H9 (cell line): ENCODE measurements at regions not wholly inside any gene's neighbourhood (a gene's known extent, or its start where the extent isn't known, plus 50 kb on each side); places are given as distances from the start of the nearest gene placed in this dataset.

Source experiments
- DNase-seq: peaks from one replicate; pipeline ENCODE4 v3.0.0-alpha.2; 2017
- H2AFZ ChIP-seq: one replicate; pipeline ENCODE4 v1.6.1; 2013; ENCODE audit warnings: mild to moderate bottlenecking, low read length, control low read depth, moderate library complexity
- H2AK5ac ChIP-seq: 2 replicates; pipeline ENCODE4 v1.6.1; 2013; ENCODE audit warnings: low read length, control low read depth, mixed read lengths; ENCODE audit not compliant: insufficient read length
- H2BK120ac ChIP-seq: one replicate; pipeline ENCODE4 v1.6.1; 2013; ENCODE audit warnings: low read depth, mild to moderate bottlenecking, low read length, control low read depth, inconsistent platforms; ENCODE audit not compliant: poor library complexity, severe bottlenecking
- H2BK12ac ChIP-seq: 2 replicates; pipeline ENCODE4 v1.6.1; 2013; ENCODE audit warnings: low read length, control low read depth, mixed read lengths, low read depth; ENCODE audit not compliant: insufficient read length
- H2BK15ac ChIP-seq: 2 replicates; pipeline ENCODE4 v1.6.1; 2013; ENCODE audit warnings: low read depth, low read length, control low read depth
- H2BK20ac ChIP-seq: one replicate; pipeline ENCODE4 v1.6.1; 2013; ENCODE audit warnings: low read depth, mild to moderate bottlenecking, low read length, control low read depth, inconsistent platforms; ENCODE audit not compliant: poor library complexity, severe bottlenecking
- H2BK5ac ChIP-seq: 2 replicates; pipeline ENCODE4 v1.6.1; 2013; ENCODE audit warnings: low read length, control low read depth, mixed read lengths; ENCODE audit not compliant: insufficient read length
- H3K14ac ChIP-seq: 2 replicates; pipeline ENCODE4 v1.6.1; 2013; ENCODE audit warnings: low read length, control low read depth; ENCODE audit not compliant: insufficient read depth
- H3K18ac ChIP-seq: 2 replicates; pipeline ENCODE4 v1.6.1; 2013; ENCODE audit warnings: low read depth, mild to moderate bottlenecking, mixed read lengths, low read length, control low read depth; ENCODE audit not compliant: insufficient read length
- H3K23ac ChIP-seq: 2 replicates; pipeline ENCODE4 v1.6.1; 2013; ENCODE audit warnings: low read length, control low read depth, mixed read lengths, low read depth; ENCODE audit not compliant: insufficient read length
- H3K23me2 ChIP-seq: 2 replicates; pipeline ENCODE4 v1.6.1; 2013; ENCODE audit warnings: low read depth, mild to moderate bottlenecking, mixed read lengths, low read length, control low read depth; ENCODE audit not compliant: insufficient read length, poor library complexity, severe bottlenecking
- H3K27ac ChIP-seq: 2 replicates; pipeline ENCODE4 v1.5.1; 2013; ENCODE audit warnings: low read length, control low read depth, mixed read lengths, low read depth; ENCODE audit not compliant: insufficient read length
- H3K27me3 ChIP-seq: 2 replicates; pipeline ENCODE4 v1.6.1; 2013; ENCODE audit warnings: low read length, control low read depth, inconsistent platforms; ENCODE audit not compliant: insufficient read depth
- H3K4ac ChIP-seq: 2 replicates; pipeline ENCODE4 v1.6.1; 2013; ENCODE audit warnings: low read depth, mild to moderate bottlenecking, control low read depth, inconsistent platforms, low read length, moderate library complexity
- H3K4me1 ChIP-seq: 2 replicates; pipeline ENCODE4 v1.6.1; 2013; ENCODE audit warnings: low read length, control low read depth, inconsistent platforms; ENCODE audit not compliant: insufficient read depth
- H3K4me2 ChIP-seq: 2 replicates; pipeline ENCODE4 v1.6.1; 2013; ENCODE audit warnings: low read length, control low read depth, mixed read lengths; ENCODE audit not compliant: insufficient read length, insufficient read depth
- H3K56ac ChIP-seq: 2 replicates; pipeline ENCODE4 v1.6.1; 2013; ENCODE audit warnings: low read depth, mild to moderate bottlenecking, mixed read lengths, low read length, control low read depth; ENCODE audit not compliant: insufficient read length
- H3K79me1 ChIP-seq: 2 replicates; pipeline ENCODE4 v1.6.1; 2013; ENCODE audit warnings: low read depth, mild to moderate bottlenecking, moderate library complexity, low read length, control low read depth, inconsistent platforms; ENCODE audit not compliant: insufficient read depth, poor library complexity, severe bottlenecking
- H3K79me2 ChIP-seq: 2 replicates; pipeline ENCODE4 v1.6.1; 2013; ENCODE audit warnings: low read length, control low read depth, inconsistent platforms; ENCODE audit not compliant: insufficient read depth
- H3K9ac ChIP-seq: 2 replicates; pipeline ENCODE4 v1.6.1; 2013; ENCODE audit warnings: low read length, control low read depth, mixed read lengths; ENCODE audit not compliant: insufficient read length; ENCODE audit errors: extremely low read depth
- H3K9me3 ChIP-seq: one replicate; pipeline ENCODE4 v1.6.1; 2013; ENCODE audit warnings: low read depth, low read length, inconsistent platforms; ENCODE audit not compliant: control insufficient read depth
- H3T11ph ChIP-seq: one replicate; pipeline ENCODE4 v1.6.1; 2013; ENCODE audit warnings: mild to moderate bottlenecking, low read length, control low read depth, inconsistent platforms
- H4K20me1 ChIP-seq: one replicate; pipeline ENCODE4 v1.6.1; 2013; ENCODE audit not compliant: control insufficient read depth, insufficient read length, insufficient read depth
- H4K5ac ChIP-seq: 2 replicates; pipeline ENCODE4 v1.6.1; 2013; ENCODE audit warnings: low read depth, mild to moderate bottlenecking, mixed read lengths, low read length, control low read depth; ENCODE audit not compliant: insufficient read length
- H4K8ac ChIP-seq: replicated peaks from 2 replicates; pipeline ENCODE4 v1.6.1; 2013; ENCODE audit warnings: low read length, control low read depth, mixed read lengths, low read depth; ENCODE audit not compliant: insufficient read length
- H4K91ac ChIP-seq: 2 replicates; pipeline ENCODE4 v1.6.1; 2013; ENCODE audit warnings: low read depth, mild to moderate bottlenecking, moderate library complexity, mixed read lengths, low read length, control low read depth; ENCODE audit not compliant: insufficient read length
- H3K27ac Mint-ChIP-seq, 3 experiments: 2 replicates in 2 of 3; 3 replicates in 1 of 3; pipeline ENCODE4 v1.8.0; 2020 to 2021; ENCODE audit warnings: mixed read lengths in 3 of 3, mild to moderate bottlenecking in 1 of 3, moderate library complexity in 1 of 3
- H3K27me3 Mint-ChIP-seq: 2 replicates; pipeline ENCODE4 v1.8.0; 2021; ENCODE audit warnings: low read depth, mild to moderate bottlenecking, moderate library complexity, mixed read lengths
- H3K36me3 Mint-ChIP-seq, 3 experiments: 2 replicates in 2 of 3; 3 replicates in 1 of 3; pipeline ENCODE4 v1.8.0; 2020 to 2021; ENCODE audit warnings: low read depth in 3 of 3, mixed read lengths in 3 of 3; ENCODE audit not compliant: insufficient read depth in 1 of 3
- H3K4me1 Mint-ChIP-seq, 2 experiments: 2 replicates each; pipeline ENCODE4 v1.8.0; 2020; ENCODE audit warnings: mixed read lengths in 2 of 2
- H3K4me3 Mint-ChIP-seq, 2 experiments: 2 replicates in 1 of 2; 3 replicates in 1 of 2; pipeline ENCODE4 v1.8.0; 2020 to 2021; ENCODE audit warnings: mild to moderate bottlenecking in 2 of 2, mixed read lengths in 2 of 2, moderate library complexity in 1 of 2
- H3K9me3 Mint-ChIP-seq, 2 experiments: 2 replicates in 1 of 2; 3 replicates in 1 of 2; pipeline ENCODE4 v1.8.0; 2020; ENCODE audit warnings: mild to moderate bottlenecking in 2 of 2, mixed read lengths in 2 of 2, moderate library complexity in 1 of 2
- CTCF ChIP-seq: fragments of 200-600 bp; sonication (generic); conservative IDR thresholded peaks from 3 replicates; pipeline ENCODE4 v1.8.0; 2021; ENCODE audit warnings: antibody characterized with exemption, mild to moderate bottlenecking
- WGBS: extraction: QIAGEN DNeasy Blood & Tissue Kit; methylation state at CpG from one replicate; pipeline ENCODE4 v1.1.7; 2013; ENCODE audit warnings: missing lambda C conversion rate, low lambda C conversion rate, mixed read lengths; ENCODE audit not compliant: insufficient read length; ENCODE audit errors: extremely low coverage; 5-methylcytosine and 5-hydroxymethylcytosine counted together

DNA sequence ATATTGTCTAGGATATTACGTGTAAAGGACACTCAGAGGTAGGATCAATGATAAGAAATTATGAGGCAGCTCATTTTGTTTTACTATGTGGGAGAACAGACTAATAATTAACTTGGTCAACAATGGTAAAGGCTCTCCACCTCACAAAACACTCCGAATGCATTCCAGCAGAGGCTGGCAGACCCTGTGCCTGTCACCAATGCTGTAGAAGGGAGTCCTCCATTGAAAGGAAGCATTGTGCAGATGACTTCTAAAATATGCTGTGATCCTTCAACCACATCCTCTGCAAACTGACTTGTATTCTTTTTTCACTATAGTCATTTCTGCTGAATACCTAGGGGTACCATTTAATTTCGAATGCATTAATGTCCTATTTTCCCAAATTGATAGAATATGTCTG is 119.6 kb upstream of the EEA1 start:
- no peak overlapping the region for H3K56ac ChIP-seq
- no peak overlapping the region for H3K4ac ChIP-seq
- H2BK120ac ChIP-seq = no peak overlapping the region
- no peak for TF ChIP-seq CTCF
- H3K27ac ChIP-seq = no peak overlapping the region
- H2AFZ ChIP-seq = no peak overlapping the region
- H3K79me2 ChIP-seq = no peaks in the 10 kb centered on the region
- H2AK5ac ChIP-seq = no peak overlapping the region
- Mint-ChIP-seq H3K4me3 (no peak overlapping the region), H3K4me1 (peaks cover 7 to 8% of the 10 kb centered on the region in 2 experiments), H3K9me3 (peaks cover 0 to 2% of the 10 kb centered on the region in 2 experiments; a peak in 1 of 5 replicates), H3K36me3 (no peaks in the 10 kb centered on the region), H3K27me3 (peaks cover 2% of the 10 kb centered on the region; the same call in 1 of the 2 replicates), H3K27ac (no peak overlapping the region)
- H3K4me2 ChIP-seq = no peak overlapping the region
- H2BK12ac ChIP-seq = no peak overlapping the region
- no peaks in the 10 kb centered on the region for H4K20me1 ChIP-seq
- whole genome bisulfite sequencing = no CpG with 5 or more reads among the region's 3 CpGs
- H3K27me3 ChIP-seq = no peaks in the 10 kb centered on the region
- H4K91ac ChIP-seq = no peak overlapping the region
- H2BK15ac ChIP-seq = no peak overlapping the region
- no peak overlapping the region for H3K14ac ChIP-seq
- no peak overlapping the region for H4K8ac ChIP-seq
- no peak overlapping the region for H2BK5ac ChIP-seq
- H3K23me2 ChIP-seq = no peaks in the 10 kb centered on the region
- no peak overlapping the region for H4K5ac ChIP-seq
- no peaks in the 10 kb centered on the region for H3K79me1 ChIP-seq
- H3K18ac ChIP-seq = no peak overlapping the region
- H2BK20ac ChIP-seq = no peak overlapping the region
- no peak overlapping the region for H3K9ac ChIP-seq
- no peak for DNase-seq
- H3K23ac ChIP-seq = no peak overlapping the region
- no peak overlapping the region for H3T11ph ChIP-seq
- no peaks in the 10 kb centered on the region for H3K9me3 ChIP-seq
- no peaks in the 10 kb centered on the region; the same call in 1 of the 2 replicates for H3K4me1 ChIP-seq
